OCI-LY1 (cell line): ENCODE measurements at regions not wholly inside any gene's neighbourhood (a gene's known extent, or its start where the extent isn't known, plus 50 kb on each side); places are given as distances from the start of the nearest gene placed in this dataset.
"Not testable (repeated sequence)": the region's sequence is repeated elsewhere in the genome, so short reads cannot be mapped to it uniquely, and the experiment has no call there.

Experiments
- H2AFZ ChIP-seq: fragments of 200-600 bp; sonication (generic), shearing (Covaris generic); 2 replicates; pipeline ENCODE4 v1.6.0; 2014; ENCODE audit warnings: antibody characterized with exemption, mild to moderate bottlenecking, low read length
- H3F3A ChIP-seq: fragments of 200-600 bp; sonication (generic), shearing (Covaris generic); 2 replicates; pipeline ENCODE4 v1.6.0; 2014; ENCODE audit warnings: mild to moderate bottlenecking, antibody characterized with exemption, low read length, moderate library complexity; ENCODE audit not compliant: insufficient read depth
- H3K27ac ChIP-seq: fragments of 200-600 bp; sonication (generic); 2 replicates; pipeline ENCODE4 v1.5.1; 2014; ENCODE audit warnings: low read length, mixed run types, mild to moderate bottlenecking, low read depth; ENCODE audit not compliant: poor library complexity, severe bottlenecking
- H3K27me3 ChIP-seq: fragments of 200-600 bp; sonication (generic); 2 replicates; pipeline ENCODE4 v1.6.0; 2014; ENCODE audit warnings: antibody characterized with exemption, mild to moderate bottlenecking, low read length, moderate library complexity; ENCODE audit not compliant: insufficient read depth
- H3K36me3 ChIP-seq: fragments of 200-600 bp; sonication (generic); 2 replicates; pipeline ENCODE4 v1.6.1; 2014; ENCODE audit warnings: mild to moderate bottlenecking, antibody characterized with exemption, low read length, moderate library complexity, mixed read lengths; ENCODE audit not compliant: insufficient read depth
- H3K4me1 ChIP-seq: fragments of 200-600 bp; sonication (generic); 2 replicates; pipeline ENCODE4 v1.5.1; 2014; ENCODE audit warnings: mild to moderate bottlenecking, low read length, moderate library complexity; ENCODE audit not compliant: insufficient read depth, severe bottlenecking
- H3K4me2 ChIP-seq: fragments of 200-600 bp; sonication (generic), shearing (Covaris generic); 2 replicates; pipeline ENCODE4 v1.6.1; 2014; ENCODE audit warnings: low read length
- H3K4me3 ChIP-seq: fragments of 200-600 bp; sonication (generic); 2 replicates; pipeline ENCODE4 v1.5.1; 2014; ENCODE audit warnings: low read length, low read depth, mild to moderate bottlenecking, mixed read lengths; ENCODE audit not compliant: poor library complexity, severe bottlenecking
- H3K79me2 ChIP-seq: fragments of 200-600 bp; shearing (Covaris generic); 2 replicates; pipeline ENCODE4 v1.6.1; 2016; ENCODE audit warnings: mixed run types, low read length, mixed read lengths; ENCODE audit not compliant: insufficient read depth
- H3K9ac ChIP-seq: fragments of 200-600 bp; sonication (generic), shearing (Covaris generic); 2 replicates; pipeline ENCODE4 v1.6.1; 2014; ENCODE audit warnings: mild to moderate bottlenecking, low read length, mixed read lengths
- H3K9me2 ChIP-seq: fragments of 200-600 bp; sonication (generic), shearing (Covaris generic); 2 replicates; pipeline ENCODE4 v1.6.1; 2014; ENCODE audit warnings: low read depth, mild to moderate bottlenecking, low read length, mixed read lengths
- H3K9me3 ChIP-seq: fragments of 200-600 bp; shearing (Covaris generic); 2 replicates; pipeline ENCODE4 v1.6.1; 2014; ENCODE audit warnings: low read length, mixed read lengths
- H4K20me1 ChIP-seq: fragments of 200-600 bp; sonication (generic), shearing (Covaris generic); 2 replicates; pipeline ENCODE4 v1.6.0; 2016; ENCODE audit warnings: mild to moderate bottlenecking, low read length; ENCODE audit not compliant: insufficient read depth
- EZH2 ChIP-seq: fragments of 200-600 bp; sonication (generic), shearing (Covaris generic); IDR thresholded peaks from 2 replicates; pipeline ENCODE4 v1.8.0; 2017; ENCODE audit warnings: borderline replicate concordance, mixed run types, mild to moderate bottlenecking, antibody characterized with exemption, low read length, moderate library complexity, mixed read lengths
- TF ChIP-seq, protein P1 (sequence below): fragments of 200-600 bp; sonication (generic), shearing (Covaris generic); IDR thresholded peaks from 2 replicates; pipeline ENCODE4 v1.5.1; 2017; ENCODE audit warnings: mild to moderate bottlenecking, antibody characterized with exemption, low read length, moderate library complexity, mixed read lengths

DNA sequence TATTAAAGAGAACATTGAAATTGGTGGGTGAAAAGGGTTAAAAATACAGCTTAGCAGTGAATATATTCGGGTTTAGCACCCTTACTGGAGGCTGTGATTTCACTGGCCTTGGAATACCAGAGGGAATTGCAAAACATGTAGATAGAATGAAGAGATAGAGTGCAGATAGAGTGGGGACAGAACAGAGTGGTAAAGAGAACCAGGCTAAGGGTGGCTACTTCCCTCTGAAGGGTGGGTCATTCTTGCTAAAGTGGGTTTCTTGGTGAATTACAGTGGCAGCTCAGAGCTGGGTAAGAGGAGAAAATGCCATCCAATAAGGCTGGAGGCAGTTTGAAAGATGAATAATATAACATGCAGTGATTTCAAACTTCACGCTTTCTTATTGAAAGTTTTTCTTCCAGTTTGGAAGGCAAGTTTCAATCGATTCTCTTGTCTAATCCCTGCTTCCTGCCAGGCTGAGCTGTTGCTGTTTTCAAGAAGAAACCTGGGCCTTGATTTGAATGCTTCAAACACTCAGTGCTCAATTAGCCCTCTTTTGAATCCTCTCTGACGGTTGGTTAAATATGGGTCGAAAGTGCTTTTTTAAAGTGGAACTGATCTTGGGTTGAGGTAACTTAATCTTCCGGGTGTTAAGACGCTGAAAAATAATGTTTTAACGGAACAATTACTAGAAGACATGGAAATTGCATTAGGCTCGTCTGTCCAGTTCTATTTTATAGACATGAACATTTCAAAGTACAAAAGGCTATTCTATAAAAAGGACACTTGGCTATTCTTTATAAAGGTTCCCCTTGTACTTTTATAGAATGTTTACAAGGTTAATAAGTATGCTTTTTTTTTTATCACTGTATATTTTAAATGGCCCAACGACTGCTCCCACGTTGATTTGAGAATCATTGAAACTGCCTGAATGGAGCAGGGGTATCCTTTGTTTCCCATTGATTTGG lies 203.3 kb downstream of the BCAS1 start:
- Histone ChIP-seq H3K27me3 (no peaks in the 10 kb centered on the region), H2AFZ (no peak overlapping the region), H3K36me3 (no peaks in the 10 kb centered on the region), H3K9me2 (no peaks in the 10 kb centered on the region), H3K27ac (peak overlapping the region; percentile 97), H3K79me2 (no peaks in the 10 kb centered on the region), H3K4me2 (peak overlapping the region; percentile 60), H4K20me1 (no peaks in the 10 kb centered on the region), H3F3A (peaks cover 15% of the 10 kb centered on the region), H3K9ac (peak overlapping the region; percentile 68), H3K4me3 (peak overlapping the region; percentile 27), H3K9me3 (no peaks in the 10 kb centered on the region), H3K4me1 (peaks cover 74% of the 10 kb centered on the region)
- TF ChIP-seq EZH2 = no peak
- TF ChIP-seq, protein P1, sequence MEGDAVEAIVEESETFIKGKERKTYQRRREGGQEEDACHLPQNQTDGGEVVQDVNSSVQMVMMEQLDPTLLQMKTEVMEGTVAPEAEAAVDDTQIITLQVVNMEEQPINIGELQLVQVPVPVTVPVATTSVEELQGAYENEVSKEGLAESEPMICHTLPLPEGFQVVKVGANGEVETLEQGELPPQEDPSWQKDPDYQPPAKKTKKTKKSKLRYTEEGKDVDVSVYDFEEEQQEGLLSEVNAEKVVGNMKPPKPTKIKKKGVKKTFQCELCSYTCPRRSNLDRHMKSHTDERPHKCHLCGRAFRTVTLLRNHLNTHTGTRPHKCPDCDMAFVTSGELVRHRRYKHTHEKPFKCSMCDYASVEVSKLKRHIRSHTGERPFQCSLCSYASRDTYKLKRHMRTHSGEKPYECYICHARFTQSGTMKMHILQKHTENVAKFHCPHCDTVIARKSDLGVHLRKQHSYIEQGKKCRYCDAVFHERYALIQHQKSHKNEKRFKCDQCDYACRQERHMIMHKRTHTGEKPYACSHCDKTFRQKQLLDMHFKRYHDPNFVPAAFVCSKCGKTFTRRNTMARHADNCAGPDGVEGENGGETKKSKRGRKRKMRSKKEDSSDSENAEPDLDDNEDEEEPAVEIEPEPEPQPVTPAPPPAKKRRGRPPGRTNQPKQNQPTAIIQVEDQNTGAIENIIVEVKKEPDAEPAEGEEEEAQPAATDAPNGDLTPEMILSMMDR = no peak

GRCh38 chr20:53865901-53866793 lies 204.2 kb downstream of the BCAS1 start:
- Histone ChIP-seq H2AFZ (no peak overlapping the region), H3K4me2 (peak overlapping the region; percentile 60), H3F3A (peaks cover 9% of the 10 kb centered on the region; the same call in 1 of the 2 replicates), H3K79me2 (no peaks in the 10 kb centered on the region), H3K27me3 (no peaks in the 10 kb centered on the region), H3K4me3 (peak overlapping the region; percentile 27), H3K9me2 (no peaks in the 10 kb centered on the region), H3K4me1 (peaks cover 70% of the 10 kb centered on the region), H4K20me1 (no peaks in the 10 kb centered on the region), H3K27ac (peak overlapping the region; percentile 97), H3K9ac (peak overlapping the region; percentile 68), H3K9me3 (no peaks in the 10 kb centered on the region), H3K36me3 (no peaks in the 10 kb centered on the region)
- TF ChIP-seq EZH2 = no peak
- TF ChIP-seq, protein P1 = no peak

- Histone ChIP-seq H3K4me1 (peaks cover 59% of the 10 kb centered on the region), H3K4me3 (peak overlapping the region; percentile 27), H3K4me2 (peak overlapping the region; percentile 60), H3K27ac (peak overlapping the region; percentile 97), H3K9ac (peak overlapping the region; percentile 68)
- not testable (repeated sequence) for H3K9me2 ChIP-seq, H3K9me3 ChIP-seq, H3F3A ChIP-seq, H4K20me1 ChIP-seq, H3K36me3 ChIP-seq, H3K27me3 ChIP-seq, H2AFZ ChIP-seq, H3K79me2 ChIP-seq
Measured at GRCh38 chr20:53864765-53865683, 205.4 kb downstream of the BCAS1 start.

DNA sequence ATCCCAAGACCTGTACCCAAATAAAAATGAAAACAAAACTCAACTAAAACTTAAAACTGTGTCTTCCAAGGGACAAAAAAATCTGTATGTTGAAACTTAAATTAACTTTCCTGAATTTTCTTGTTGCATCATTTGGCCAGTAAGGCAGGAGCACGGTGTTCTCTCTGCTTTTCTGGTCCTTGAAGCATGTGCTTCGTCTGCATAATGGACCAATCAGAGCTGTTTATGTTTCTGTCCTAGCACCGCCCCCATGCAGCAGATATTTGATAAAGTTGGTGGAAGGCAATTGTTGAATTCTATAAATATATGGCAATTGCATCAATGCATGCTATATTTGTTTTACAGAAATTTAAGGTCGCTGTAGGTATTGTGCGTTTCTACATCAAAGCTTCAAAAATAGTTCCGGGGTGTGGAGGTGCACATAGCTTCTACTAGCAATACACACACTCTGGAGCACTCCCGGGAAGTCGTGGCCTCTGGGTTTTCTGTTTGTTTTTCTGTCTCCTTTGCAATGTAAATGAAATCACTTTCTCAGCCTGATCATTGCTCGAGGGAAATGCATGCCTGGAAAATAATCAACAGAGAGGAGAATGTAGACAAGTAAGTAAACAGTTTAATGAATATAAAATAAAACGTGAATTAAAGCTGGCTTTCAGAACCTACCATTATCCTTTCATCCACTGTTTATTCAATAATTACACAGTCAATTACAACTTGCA lies 206.3 kb downstream of the BCAS1 start:
- H4K20me1 ChIP-seq, H3K4me2 ChIP-seq, H3K9me3 ChIP-seq, H3F3A ChIP-seq, H3K36me3 ChIP-seq, H3K79me2 ChIP-seq, H3K9ac ChIP-seq, H3K4me3 ChIP-seq, H3K9me2 ChIP-seq, H2AFZ ChIP-seq, H3K27me3 ChIP-seq, H3K27ac ChIP-seq: not testable (repeated sequence)
- peaks cover 50% of the 10 kb centered on the region for H3K4me1 ChIP-seq

DNA sequence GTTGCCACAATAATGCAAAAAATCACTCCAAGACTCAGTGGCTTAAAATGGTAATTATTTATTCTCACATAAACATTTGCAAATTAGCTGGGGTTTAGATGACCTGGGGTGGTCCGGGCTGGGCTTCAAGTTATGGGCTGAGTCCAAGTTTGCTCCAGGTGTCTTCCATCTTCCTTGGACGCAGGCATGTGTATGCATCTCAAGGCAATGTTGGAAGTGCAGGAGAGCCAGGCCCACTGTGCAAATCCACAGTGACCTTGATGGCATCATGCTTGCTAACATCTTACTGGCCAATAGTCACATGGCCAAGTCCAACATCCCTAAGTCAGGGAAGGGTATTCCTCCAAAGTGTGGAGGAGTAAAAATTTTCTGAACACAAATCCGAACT lies 206.9 kb downstream of the BCAS1 start:
- H3K9ac ChIP-seq, H3F3A ChIP-seq, H3K36me3 ChIP-seq, H3K4me3 ChIP-seq, H3K4me2 ChIP-seq, H3K27ac ChIP-seq, H4K20me1 ChIP-seq, H3K9me3 ChIP-seq, H3K9me2 ChIP-seq, H3K27me3 ChIP-seq, H3K79me2 ChIP-seq, H2AFZ ChIP-seq: not testable (repeated sequence)
- peaks cover 50% of the 10 kb centered on the region for H3K4me1 ChIP-seq
